Inflammatory macrophage treated with lipopolysaccharide for 4 hours (primary cell): ENCODE measurements at regions not wholly inside any gene's neighbourhood (a gene's known extent, or its start where the extent isn't known, plus 50 kb on each side); places are given as distances from the start of the nearest gene placed in this dataset.

Source experiments
- DNase-seq: peaks from one replicate; pipeline ENCODE4 v3.0.0-alpha.2; 2020

- DNase-seq = no peak
Observed at GRCh38 chr11:11755871-11756270, 85.9 kb upstream of the USP47 start.

- no peak for DNase-seq
Observed at GRCh38 chr11:11752679-11753078, 89.1 kb upstream of the USP47 start.

DNA sequence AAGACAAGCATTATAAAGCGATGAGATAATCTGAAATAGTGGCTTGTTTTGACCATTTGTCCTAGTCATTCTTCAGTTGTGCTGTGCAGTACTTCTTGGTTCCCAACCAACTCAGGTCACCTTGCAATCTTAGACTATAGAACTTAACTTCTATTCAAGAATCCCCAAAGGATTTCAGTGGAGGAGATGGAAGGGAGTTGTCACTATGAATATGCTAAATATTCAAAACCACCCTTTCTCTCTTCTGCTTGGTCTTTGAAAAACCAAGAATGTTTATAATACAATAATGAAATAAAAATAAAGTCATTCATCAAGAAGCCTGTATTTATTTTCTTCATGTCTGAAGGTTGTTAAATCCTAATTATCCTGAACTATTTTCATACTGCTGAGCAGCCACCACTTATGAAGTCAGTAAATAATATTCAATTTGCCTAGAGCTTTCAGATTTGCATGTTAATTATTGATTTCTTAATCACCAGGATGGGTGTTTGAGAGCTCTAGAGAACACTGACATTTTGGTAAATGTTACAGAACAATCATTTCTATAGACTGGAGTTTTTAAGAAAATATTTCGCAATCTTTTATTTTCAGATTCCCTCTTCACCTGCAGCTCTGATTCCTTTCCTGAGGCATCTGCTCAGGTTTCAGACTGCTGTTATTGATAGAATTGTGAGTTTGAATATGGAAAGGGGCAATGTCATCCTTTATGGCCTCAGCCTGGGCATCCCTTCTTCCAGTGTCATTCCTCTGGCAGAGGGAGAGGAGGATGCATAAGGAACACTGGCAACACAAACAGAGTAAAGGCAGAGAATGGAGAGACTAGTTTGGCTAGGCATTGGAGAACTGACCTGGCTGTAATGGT is 91.5 kb upstream of the USP47 start:
- DNase-seq = no peak

DNA sequence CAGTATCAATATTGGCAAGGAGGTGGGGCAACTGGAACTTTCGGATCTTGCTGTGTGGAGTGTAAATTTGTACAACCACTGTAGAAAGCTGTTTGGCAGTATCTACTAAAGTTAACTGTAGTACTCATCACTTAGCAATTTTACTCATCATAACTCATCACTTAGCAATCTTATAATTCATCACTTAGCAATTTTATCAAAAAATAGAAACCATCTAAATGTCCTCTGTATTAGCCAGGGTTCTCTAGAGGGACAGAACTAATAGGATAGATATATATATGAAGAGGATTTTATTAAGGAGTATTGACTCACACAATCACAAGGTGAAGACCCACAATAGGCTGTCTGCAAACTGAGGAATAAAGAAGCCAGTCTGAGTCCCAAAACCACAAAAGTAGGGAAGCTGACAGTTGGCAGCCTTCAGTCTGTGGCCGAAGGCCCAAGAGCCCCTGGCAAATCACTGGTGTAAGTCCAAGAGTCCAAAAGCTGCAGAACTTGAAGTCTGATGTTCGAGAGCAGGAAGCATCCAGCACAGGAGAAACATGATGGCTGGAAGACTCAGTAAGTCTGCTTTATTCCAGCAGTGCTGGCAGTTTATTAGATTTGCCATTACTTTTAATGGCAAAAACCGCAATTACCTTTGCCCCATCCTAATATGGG is 92.9 kb upstream of the USP47 start:
- no peak for DNase-seq

- DNase-seq = no peak
Observed at GRCh38 chr11:11747570-11747969, 94.2 kb upstream of the USP47 start.

GRCh38 chr11:11746449-11746848 is 95.3 kb upstream of the USP47 start:
- no peak for DNase-seq

DNA sequence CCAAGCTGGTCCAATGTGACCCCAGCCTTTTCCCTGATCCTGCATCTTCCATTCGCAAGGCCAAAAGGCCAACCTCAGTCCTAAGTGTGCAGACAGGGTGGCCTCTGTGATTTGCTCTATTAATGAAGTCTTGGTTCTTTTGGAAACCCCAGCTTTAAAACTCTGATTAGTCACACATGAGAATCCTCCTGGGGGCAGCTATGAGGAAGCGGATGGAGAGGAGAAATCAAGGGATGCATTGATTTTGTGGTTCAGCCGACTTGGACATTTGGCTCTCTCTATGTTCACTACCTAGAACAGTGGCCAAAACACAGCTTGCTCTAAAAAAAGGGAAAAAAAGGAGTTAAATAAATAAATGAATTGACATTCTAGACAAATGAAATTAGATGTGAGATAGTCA is 98.6 kb upstream of the USP47 start:
- no peak for DNase-seq

- DNase-seq = no peak
Observed at GRCh38 chr11:11742486-11742885, 99.3 kb upstream of the USP47 start.

- no peak for DNase-seq
Observed at GRCh38 chr11:11740836-11741235, 100.9 kb upstream of the USP47 start.

- no peak for DNase-seq
Observed at GRCh38 chr11:11740073-11740702, 101.6 kb upstream of the USP47 start.

DNA sequence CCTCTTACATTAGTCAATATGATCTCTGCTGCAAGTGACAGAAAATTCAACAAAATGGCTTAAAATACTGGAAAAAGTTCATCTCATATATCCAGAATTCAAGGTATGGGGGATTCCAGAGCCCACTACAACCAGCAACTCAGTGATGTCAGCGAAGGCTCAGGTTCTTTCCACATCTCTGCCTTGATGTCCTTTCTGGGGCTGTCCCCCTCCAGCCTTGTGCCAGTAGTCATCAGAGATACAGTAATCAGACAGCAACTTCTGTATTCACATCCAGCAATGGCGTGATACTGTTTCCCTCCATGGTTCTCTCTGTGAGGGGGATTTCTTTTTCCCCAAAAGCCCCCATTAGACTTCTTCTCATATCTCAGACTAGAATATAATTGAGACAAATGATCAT is 103.4 kb upstream of the USP47 start:
- no peak for DNase-seq

- DNase-seq = no peak
Observed at GRCh38 chr11:11735586-11735985, 106.2 kb upstream of the USP47 start.

- no peak for DNase-seq
Observed at GRCh38 chr11:11733246-11733747, 108.5 kb upstream of the USP47 start.

- DNase-seq = no peak
Observed at GRCh38 chr11:11732116-11732515, 109.7 kb upstream of the USP47 start.

GRCh38 chr11:11731311-11732083 is 109.7 kb upstream of the GALNT18 start:
- peak; percentile 1 for DNase-seq

- no peak for DNase-seq
Observed at GRCh38 chr11:11728386-11728785, 106.6 kb upstream of the GALNT18 start.

- no peak for DNase-seq
Observed at GRCh38 chr11:11725438-11725837, 103.6 kb upstream of the GALNT18 start.

GRCh38 chr11:11724994-11725393 is 103.2 kb upstream of the GALNT18 start:
- DNase-seq = no peak

GRCh38 chr11:11722861-11723260 is 101.1 kb upstream of the GALNT18 start:
- DNase-seq = no peak

- DNase-seq = no peak
Observed at GRCh38 chr11:11722246-11722645, 100.4 kb upstream of the GALNT18 start.

- no peak for DNase-seq
Observed at GRCh38 chr11:11718511-11718910, 96.7 kb upstream of the GALNT18 start.

DNA sequence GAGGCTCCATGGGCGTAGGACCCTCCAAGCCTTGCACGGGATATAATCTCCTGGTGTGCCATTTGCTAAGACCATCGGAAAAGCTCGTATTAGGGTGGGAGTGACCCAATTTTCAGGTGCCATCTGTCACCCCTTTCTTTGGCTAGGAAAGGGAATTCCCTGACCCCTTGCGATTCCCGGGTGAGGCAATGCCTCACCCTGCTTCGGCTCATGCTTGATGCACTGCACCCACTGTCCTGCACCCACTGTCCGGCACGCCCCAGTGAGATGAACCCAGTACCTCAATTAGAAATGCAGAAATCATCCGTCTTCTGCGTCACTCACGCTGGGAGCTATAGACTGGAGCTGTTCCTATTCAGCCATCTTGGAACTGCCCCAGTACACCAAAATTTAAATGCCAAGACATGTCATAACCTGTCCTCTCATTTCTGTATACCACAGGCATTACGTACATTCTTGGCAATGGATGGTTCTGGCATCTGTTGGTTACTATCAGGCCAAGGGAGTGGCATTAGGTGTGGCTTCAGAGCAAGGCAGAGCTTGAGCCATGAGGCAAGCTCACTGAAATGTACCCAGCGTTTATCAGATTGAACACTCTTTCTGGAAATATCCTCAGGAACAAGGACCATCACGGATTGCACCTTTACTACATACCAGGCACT is 95.4 kb upstream of the GALNT18 start:
- DNase-seq = no peak
